Esophagus squamous epithelium (tissue), 4 donors: ENCODE measurements at regions not wholly inside any gene's neighbourhood (a gene's known extent, or its start where the extent isn't known, plus 50 kb on each side); places are given as distances from the start of the nearest gene placed in this dataset.

Experiments
- POLR2A ChIP-seq, 4 donors: fragments of 450-650 bp; IDR thresholded peaks; one replicate each; pipeline ENCODE4 v1.6.1; 2017; ENCODE audit warnings: antibody characterized with exemption in 4 of 4, mild to moderate bottlenecking in 4 of 4, moderate library complexity in 3 of 4
- TF ChIP-seq, protein P1 (sequence below), 6 experiments: fragments of 450-650 bp in 4 of 6; fragments of 200-600 bp in 2 of 6; sonication (generic) in 2 of 6; IDR thresholded peaks; one replicate each; pipeline ENCODE4 v1.5.1; 2016 to 2019; ENCODE audit warnings: antibody characterized with exemption in 6 of 6, mild to moderate bottlenecking in 4 of 6, moderate library complexity in 4 of 6

DNA sequence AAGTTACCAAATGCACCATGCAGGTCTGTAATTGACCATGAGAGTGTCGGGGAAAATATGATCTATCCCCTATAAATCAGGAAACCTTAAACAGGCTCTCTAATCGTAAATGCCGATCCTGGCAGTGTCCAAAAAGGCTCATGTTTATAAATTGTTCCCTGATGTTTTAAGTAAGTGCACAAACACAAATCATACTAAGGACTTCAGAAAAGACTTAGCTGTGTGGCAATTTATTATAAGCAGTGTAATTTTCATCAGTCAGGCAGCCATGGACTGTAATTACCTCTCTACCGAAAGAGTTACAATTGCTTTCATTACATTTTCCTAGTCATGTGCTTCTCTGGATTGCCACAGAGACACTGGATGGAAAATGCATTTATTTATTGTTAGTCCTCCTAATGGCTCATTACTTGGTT lies 73.4 kb upstream of the COX10 start:
- TF ChIP-seq, protein P1, sequence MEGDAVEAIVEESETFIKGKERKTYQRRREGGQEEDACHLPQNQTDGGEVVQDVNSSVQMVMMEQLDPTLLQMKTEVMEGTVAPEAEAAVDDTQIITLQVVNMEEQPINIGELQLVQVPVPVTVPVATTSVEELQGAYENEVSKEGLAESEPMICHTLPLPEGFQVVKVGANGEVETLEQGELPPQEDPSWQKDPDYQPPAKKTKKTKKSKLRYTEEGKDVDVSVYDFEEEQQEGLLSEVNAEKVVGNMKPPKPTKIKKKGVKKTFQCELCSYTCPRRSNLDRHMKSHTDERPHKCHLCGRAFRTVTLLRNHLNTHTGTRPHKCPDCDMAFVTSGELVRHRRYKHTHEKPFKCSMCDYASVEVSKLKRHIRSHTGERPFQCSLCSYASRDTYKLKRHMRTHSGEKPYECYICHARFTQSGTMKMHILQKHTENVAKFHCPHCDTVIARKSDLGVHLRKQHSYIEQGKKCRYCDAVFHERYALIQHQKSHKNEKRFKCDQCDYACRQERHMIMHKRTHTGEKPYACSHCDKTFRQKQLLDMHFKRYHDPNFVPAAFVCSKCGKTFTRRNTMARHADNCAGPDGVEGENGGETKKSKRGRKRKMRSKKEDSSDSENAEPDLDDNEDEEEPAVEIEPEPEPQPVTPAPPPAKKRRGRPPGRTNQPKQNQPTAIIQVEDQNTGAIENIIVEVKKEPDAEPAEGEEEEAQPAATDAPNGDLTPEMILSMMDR (IDR thresholded peaks at IDR 0.05) = no peak
- no peak for TF ChIP-seq POLR2A (IDR thresholded peaks at IDR 0.05)
